Liver (tissue), 8 donors: ENCODE measurements at regions not wholly inside any gene's neighbourhood (a gene's known extent, or its start where the extent isn't known, plus 50 kb on each side); places are given as distances from the start of the nearest gene placed in this dataset.

Source experiments
- DNase-seq: peaks from one replicate; pipeline ENCODE4 v3.0.0-alpha.2; 2017; ENCODE audit warnings: low spot score
- H3K27ac ChIP-seq, 2 donors: one replicate each; pipeline ENCODE4 v1.7.0; 2013; ENCODE audit warnings: inconsistent platforms in 2 of 2, low read length in 2 of 2, control low read depth in 1 of 2, low read depth in 1 of 2, mild to moderate bottlenecking in 1 of 2
- H3K27me3 ChIP-seq, 4 donors: one replicate each; pipeline versions ENCODE4 v1.6.1 to v1.7.0; 2013; ENCODE audit warnings: low read length in 3 of 4, inconsistent platforms in 1 of 4, mild to moderate bottlenecking in 1 of 4, moderate library complexity in 1 of 4; ENCODE audit not compliant: control insufficient read depth in 4 of 4, insufficient read depth in 4 of 4
- H3K36me3 ChIP-seq, 4 donors: one replicate each; pipeline versions ENCODE4 v1.6.1 to v1.7.0; 2013; ENCODE audit warnings: low read length in 3 of 4, mild to moderate bottlenecking in 3 of 4, low read depth in 1 of 4, moderate library complexity in 1 of 4; ENCODE audit not compliant: control insufficient read depth in 4 of 4, insufficient read depth in 3 of 4
- H3K4me1 ChIP-seq, 4 donors: one replicate each; pipeline versions ENCODE4 v1.6.1 to v1.7.0; 2013; ENCODE audit warnings: low read length in 3 of 4, mild to moderate bottlenecking in 3 of 4, moderate library complexity in 1 of 4; ENCODE audit not compliant: control insufficient read depth in 4 of 4, insufficient read depth in 4 of 4
- H3K4me3 ChIP-seq, 3 donors: one replicate each; pipeline versions ENCODE4 v1.6.1 to v1.7.0; 2013; ENCODE audit warnings: low read length in 3 of 3, control low read depth in 1 of 3, low read depth in 1 of 3, mild to moderate bottlenecking in 1 of 3
- H3K9ac ChIP-seq, 2 donors: one replicate each; pipeline ENCODE4 v1.7.0; 2013; ENCODE audit warnings: low read length in 2 of 2, mild to moderate bottlenecking in 2 of 2, moderate library complexity in 2 of 2, control low read depth in 1 of 2, low read depth in 1 of 2
- H3K9me3 ChIP-seq, 4 donors: one replicate each; pipeline versions ENCODE4 v1.6.1 to v1.7.0; 2013; ENCODE audit warnings: low read length in 3 of 4; ENCODE audit not compliant: control insufficient read depth in 4 of 4
- CTCF ChIP-seq: fragments of 150-350 bp; IDR thresholded peaks from 2 replicates; pipeline ENCODE4 v1.5.1; 2017; ENCODE audit warnings: improper control_type of control experiment, low read depth, low read length; ENCODE audit not compliant: missing input control
- GABPA ChIP-seq, 2 donors: IDR thresholded peaks in 1 of 2; conservative IDR thresholded peaks in 1 of 2; 2 replicates each; pipeline ENCODE4 v1.6.1; 2016; ENCODE audit warnings: antibody characterized with exemption in 2 of 2, mild to moderate bottlenecking in 1 of 2, moderate library complexity in 1 of 2
- HNF4G ChIP-seq: IDR thresholded peaks from 2 replicates; pipeline ENCODE4 v1.6.1; 2016; ENCODE audit warnings: antibody characterized with exemption
- MAX ChIP-seq: IDR thresholded peaks from 2 replicates; pipeline ENCODE4 v1.6.1; 2016; ENCODE audit warnings: antibody characterized with exemption
- NR2F2 ChIP-seq: IDR thresholded peaks from 2 replicates; pipeline ENCODE4 v1.6.1; 2016; ENCODE audit warnings: antibody characterized with exemption
- REST ChIP-seq: IDR thresholded peaks from 2 replicates; pipeline ENCODE4 v1.6.1; 2016; ENCODE audit warnings: antibody characterized with exemption, mild to moderate bottlenecking
- TAF1 ChIP-seq: conservative IDR thresholded peaks from 2 replicates; pipeline ENCODE4 v1.6.1; 2016; ENCODE audit warnings: antibody characterized with exemption, mild to moderate bottlenecking
- YY1 ChIP-seq: IDR thresholded peaks from 2 replicates; pipeline ENCODE4 v1.6.1; 2016; ENCODE audit warnings: antibody characterized with exemption, mild to moderate bottlenecking
- WGBS: extraction: QIAGEN DNeasy Blood & Tissue Kit; methylation state at CpG from one replicate; pipeline ENCODE4 v1.1.7; 2013; 5-methylcytosine and 5-hydroxymethylcytosine counted together
- donor health status: healthy.
- donor health status: healthy.
- donor health status: healthy.
- donor health status: healthy.
- donor health status: healthy.

- Histone ChIP-seq H3K9me3 (no peaks in the 10 kb centered on the region), H3K36me3 (no peaks in the 10 kb centered on the region)
- WGBS, result 48% methylated on average over 1 of the region's 1 CpG
Observed at GRCh38 chr13:75129331-75129730, 352.6 kb downstream of the TBC1D4 start.

GRCh38 chr13:75124415-75124814, 357.6 kb downstream of the TBC1D4 start:
- H3K27me3 ChIP-seq, result no peaks in the 10 kb centered on the region

More at GRCh38 chr13:75129331-75129730, 352.6 kb downstream of the TBC1D4 start:
- DNase-seq, result no peak
- TF ChIP-seq CTCF (no peak), GABPA (IDR thresholded peaks at IDR 0.05 in 1 of 2, conservative IDR thresholded peaks at IDR 0.05 in 1 of 2) (no peak), NR2F2 (no peak), TAF1 (no peak), REST (no peak)
- Histone ChIP-seq H3K4me3 (no peak overlapping the region), H3K4me1 (no peaks in the 10 kb centered on the region), H3K27ac (no peak overlapping the region), H3K27me3 (no peaks in the 10 kb centered on the region), H3K9ac (no peak overlapping the region)

More at GRCh38 chr13:75124415-75124814, 357.6 kb downstream of the TBC1D4 start:
- no peak overlapping the region for H3K27ac ChIP-seq
- H3K36me3 ChIP-seq, result no peaks in the 10 kb centered on the region
- H3K4me3 ChIP-seq, result no peak overlapping the region
- TF ChIP-seq MAX (no peak), REST (no peak), YY1 (no peak), HNF4G (no peak)
- no peak overlapping the region for H3K9ac ChIP-seq
- DNase-seq, result no peak
- H3K9me3 ChIP-seq, result no peaks in the 10 kb centered on the region
- H3K4me1 ChIP-seq, result no peaks in the 10 kb centered on the region
